ENCODE measurements at regions not wholly inside any gene's neighbourhood (a gene's known extent, or its start where the extent isn't known, plus 50 kb on each side); places are given as distances from the start of the nearest gene placed in this dataset.

DNA sequence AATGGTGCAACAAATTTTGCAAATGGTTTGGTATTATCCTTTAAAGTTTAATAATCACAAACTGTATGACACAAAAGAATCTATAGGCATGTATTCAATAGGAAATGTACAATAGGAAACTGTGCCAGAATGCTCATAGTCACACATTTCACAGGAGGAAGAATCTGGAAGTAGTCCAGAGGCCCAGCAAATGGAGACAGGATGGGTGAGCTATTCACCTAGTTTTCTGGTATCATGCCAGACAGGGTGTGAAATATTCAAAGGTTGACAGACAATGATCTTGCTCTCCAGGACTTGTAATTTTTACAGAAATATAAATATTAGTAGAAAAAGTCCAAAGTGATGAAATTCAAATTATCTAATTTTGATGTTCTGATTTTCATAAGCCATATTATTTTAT, 520.1 kb upstream of the IMPG1 start:
- ATAC-seq = no peak
- TF ChIP-seq, protein P1, sequence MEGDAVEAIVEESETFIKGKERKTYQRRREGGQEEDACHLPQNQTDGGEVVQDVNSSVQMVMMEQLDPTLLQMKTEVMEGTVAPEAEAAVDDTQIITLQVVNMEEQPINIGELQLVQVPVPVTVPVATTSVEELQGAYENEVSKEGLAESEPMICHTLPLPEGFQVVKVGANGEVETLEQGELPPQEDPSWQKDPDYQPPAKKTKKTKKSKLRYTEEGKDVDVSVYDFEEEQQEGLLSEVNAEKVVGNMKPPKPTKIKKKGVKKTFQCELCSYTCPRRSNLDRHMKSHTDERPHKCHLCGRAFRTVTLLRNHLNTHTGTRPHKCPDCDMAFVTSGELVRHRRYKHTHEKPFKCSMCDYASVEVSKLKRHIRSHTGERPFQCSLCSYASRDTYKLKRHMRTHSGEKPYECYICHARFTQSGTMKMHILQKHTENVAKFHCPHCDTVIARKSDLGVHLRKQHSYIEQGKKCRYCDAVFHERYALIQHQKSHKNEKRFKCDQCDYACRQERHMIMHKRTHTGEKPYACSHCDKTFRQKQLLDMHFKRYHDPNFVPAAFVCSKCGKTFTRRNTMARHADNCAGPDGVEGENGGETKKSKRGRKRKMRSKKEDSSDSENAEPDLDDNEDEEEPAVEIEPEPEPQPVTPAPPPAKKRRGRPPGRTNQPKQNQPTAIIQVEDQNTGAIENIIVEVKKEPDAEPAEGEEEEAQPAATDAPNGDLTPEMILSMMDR (IDR thresholded peaks at IDR 0.05) = no peak
- TF ChIP-seq POLR2A (IDR thresholded peaks at IDR 0.05) = no peak
- intact Hi-C loops (cut with DNase I) = loop anchor here in 1 of 10 donors (2.0 kb wide), 1 partner anchor 48 kb away; no protein-coding TSS in a partner anchor
- Histone ChIP-seq H3K9me3 (peaks cover 0 to 7% (median 0%) of the 10 kb centered on the region in 12 donors), H3K36me3 (no peaks in the 10 kb centered on the region), H3K4me3 (no peak overlapping the region), H3K27ac (no peak overlapping the region), H3K4me1 (no peaks in the 10 kb centered on the region), H3K27me3 (no peaks in the 10 kb centered on the region)
- no peak for DNase-seq

GRCh38 chr6:76587271-76587670, 514.8 kb upstream of the IMPG1 start:
- WGBS, 4 donors = 29 to 48% (median 35%) methylated on average over 2 of the region's 2 CpGs
- TF ChIP-seq, protein P1 (IDR thresholded peaks at IDR 0.05) = no peak
- no peak for TF ChIP-seq POLR2A (IDR thresholded peaks at IDR 0.05)
- H3K9me3 ChIP-seq = peaks cover 0 to 7% (median 0%) of the 10 kb centered on the region in 12 donors
- no peaks in the 10 kb centered on the region for H3K36me3 ChIP-seq
- no peaks in the 10 kb centered on the region for H3K4me1 ChIP-seq
- no peak for DNase-seq
- H3K27me3 ChIP-seq = no peaks in the 10 kb centered on the region
- intact Hi-C loops (cut with DNase I) = no loop called here
- H3K27ac ChIP-seq = no peak overlapping the region
- H3K4me3 ChIP-seq = no peak overlapping the region
- no peak for ATAC-seq

DNA sequence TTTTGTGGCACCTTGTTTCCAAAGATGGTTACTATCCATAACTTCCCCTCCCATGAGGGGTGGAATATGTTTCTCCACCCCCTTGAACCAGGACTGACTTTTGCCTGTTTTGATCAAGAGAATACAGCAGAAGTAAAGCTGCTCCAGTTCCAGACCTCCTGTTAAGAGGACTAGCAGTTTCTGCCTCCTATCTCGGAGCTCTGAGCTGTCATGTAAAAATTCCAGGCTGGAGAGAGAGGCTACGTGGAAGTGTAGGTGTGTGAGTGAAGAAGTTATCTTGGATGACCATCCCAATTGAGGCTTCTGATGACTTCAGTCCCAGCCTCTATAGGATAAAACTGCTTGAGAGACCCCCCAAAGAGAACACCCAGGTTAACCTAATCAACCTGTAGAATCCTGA, 511.7 kb upstream of the IMPG1 start:
- no peak overlapping the region for H3K4me3 ChIP-seq
- no peak overlapping the region for H3K27ac ChIP-seq
- TF ChIP-seq, protein P1 (IDR thresholded peaks at IDR 0.05) = no peak
- no peak for TF ChIP-seq POLR2A (IDR thresholded peaks at IDR 0.05)
- no peaks in the 10 kb centered on the region for H3K27me3 ChIP-seq
- intact Hi-C loops (cut with DNase I) = no loop called here
- peaks cover 0 to 3% (median 0%) of the 10 kb centered on the region in 12 donors for H3K9me3 ChIP-seq
- no peaks in the 10 kb centered on the region for H3K4me1 ChIP-seq
- DNase-seq (no peak), ATAC-seq (no peak)
- 55 to 70% (median 58%) methylated on average over 2 of the region's 2 CpGs for WGBS, 4 donors
- H3K36me3 ChIP-seq = no peaks in the 10 kb centered on the region

DNA sequence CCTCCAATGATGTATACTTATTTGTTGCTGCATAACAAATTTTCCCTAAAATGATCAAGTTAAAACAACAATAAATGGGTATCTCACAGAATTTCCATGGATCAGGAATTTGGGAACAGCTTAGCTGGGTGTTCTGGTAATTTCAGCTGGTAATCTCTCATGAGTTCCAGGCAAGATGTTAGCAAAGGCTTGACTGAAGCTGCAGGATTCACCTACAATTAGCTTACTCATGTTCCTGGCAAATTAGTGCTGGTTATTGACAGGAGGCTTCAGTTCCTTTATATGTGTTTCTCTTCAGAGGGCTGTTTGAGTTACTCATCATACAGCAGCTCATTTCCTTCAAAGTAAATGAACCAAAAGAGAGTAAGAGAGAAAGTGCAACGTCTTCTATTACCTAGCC, 506.3 kb upstream of the IMPG1 start:
- H3K36me3 ChIP-seq = no peaks in the 10 kb centered on the region
- no peaks in the 10 kb centered on the region for H3K9me3 ChIP-seq
- no peak overlapping the region for H3K27ac ChIP-seq
- peaks cover 0 to 4% (median 0%) of the 10 kb centered on the region in 9 donors for H3K27me3 ChIP-seq
- intact Hi-C loops (cut with DNase I) = no loop called here
- ATAC-seq = no peak
- H3K4me3 ChIP-seq = no peak overlapping the region
- H3K4me1 ChIP-seq = no peaks in the 10 kb centered on the region
- WGBS, 4 donors = 43 to 70% (median 56%) methylated on average over 1 of the region's 1 CpG
- TF ChIP-seq, protein P1 (IDR thresholded peaks at IDR 0.05) = no peak
- TF ChIP-seq POLR2A (IDR thresholded peaks at IDR 0.05) = no peak
- no peak for DNase-seq
